HCT116 (cell line): ENCODE measurements at regions not wholly inside any gene's neighbourhood (a gene's known extent, or its start where the extent isn't known, plus 50 kb on each side); places are given as distances from the start of the nearest gene placed in this dataset.

Source experiments
- ATAC-seq: fragments of 200-7000 bp; cut with Tn5 transposase; 2 replicates; pipeline ENCODE4 v1.9.1; 2020; ENCODE audit warnings: mild to moderate bottlenecking, moderate library complexity
- BruUV-seq: library from RNA; stranded (reverse); fragments of 400-500 nt; replicated peaks from 2 replicates; lab custom pipeline; 2021; lab: Mats Ljungman, UMichigan
- CTCF ChIA-PET: fragments of 300-600 bp; sonication (Branson Sonifier 250); formaldehyde crosslinking; loops from one replicate; lab custom pipeline; 2021; ENCODE audit warnings: antibody characterized with exemption; lab: Charles Lee
- POLR2A ChIA-PET: fragments of 300-600, 350-600 bp; sonication (Branson Sonifier 250); formaldehyde crosslinking; loops from one replicate; lab custom pipeline; 2021; ENCODE audit warnings: antibody characterized with exemption; lab: Charles Lee
- RAD21 ChIA-PET, 2 experiments: fragments of 300-600 bp; sonication (Branson Sonifier 250); formaldehyde crosslinking; loops; one replicate each; lab custom pipeline; 2023; ENCODE audit warnings: low total read pairs in 2 of 2; ENCODE audit not compliant: uncharacterized antibody in 2 of 2, unreplicated experiment in 2 of 2, low non-redundant PET in 1 of 2; lab: Charles Lee
- DNase-seq: peaks from one replicate; pipeline ENCODE4 v3.0.0-alpha.2; 2010; ENCODE audit warnings: low read depth, low spot score
- H2AFZ ChIP-seq: fragments of 200-600 bp; shearing (Covaris generic), sonication (generic); 2 replicates; pipeline ENCODE4 v1.6.1; 2017; ENCODE audit warnings: low read depth, mixed run types, mixed read lengths, antibody characterized with exemption, low read length; ENCODE audit not compliant: poor library complexity, severe bottlenecking
- H3K27ac ChIP-seq: 2 replicates; pipeline ENCODE4 v1.5.1; 2012; ENCODE audit warnings: low read depth, low read length
- H3K27me3 ChIP-seq: fragments of 200-600 bp; sonication (generic); 2 replicates; pipeline ENCODE4 v1.6.1; 2016; ENCODE audit warnings: mixed run types, low read length, mixed read lengths; ENCODE audit not compliant: insufficient read depth
- H3K36me3 ChIP-seq, 2 experiments: fragments of 200-500 bp in 1 of 2; fragments of 200-600 bp in 1 of 2; sonication (Bioruptor generic) in 1 of 2; sonication (generic) in 1 of 2; 2 replicates each; pipeline versions ENCODE4 v1.5.1 to v1.6.1; 2014 to 2016; ENCODE audit warnings: low read length in 2 of 2, inconsistent platforms in 1 of 2, mixed read lengths in 1 of 2, mixed run types in 1 of 2; ENCODE audit not compliant: insufficient read depth in 2 of 2, control insufficient read depth in 1 of 2
- H3K4me1 ChIP-seq, 2 experiments: fragments of 200-600 bp in 1 of 2; sonication (generic) in 1 of 2; 2 replicates each; pipeline versions ENCODE4 v1.5.1 to v1.6.1; 2012 to 2017; ENCODE audit warnings: low read length in 2 of 2, inconsistent platforms in 1 of 2, mild to moderate bottlenecking in 1 of 2, mixed read lengths in 1 of 2, mixed run types in 1 of 2, moderate library complexity in 1 of 2; ENCODE audit not compliant: insufficient read depth in 2 of 2, control insufficient read depth in 1 of 2
- H3K4me2 ChIP-seq: fragments of 200-600 bp; sonication (generic); 2 replicates; pipeline ENCODE4 v1.6.1; 2017; ENCODE audit warnings: mixed run types, low read length, mixed read lengths
- H3K4me3 ChIP-seq, 2 experiments: fragments of 200-600 bp in 1 of 2; sonication (generic) in 1 of 2; replicated peaks in 1 of 2; 2 replicates each; pipeline ENCODE4 v1.5.1; 2011 to 2016; ENCODE audit warnings: low read length in 2 of 2, control low read depth in 1 of 2, low read depth in 1 of 2, mild to moderate bottlenecking in 1 of 2, mixed read lengths in 1 of 2, mixed run types in 1 of 2
- H3K79me2 ChIP-seq: fragments of 200-600 bp; sonication (generic); 2 replicates; pipeline ENCODE4 v1.6.1; 2017; ENCODE audit warnings: mild to moderate bottlenecking, mixed run types, low read length, moderate library complexity, mixed read lengths; ENCODE audit not compliant: insufficient read depth
- H3K9ac ChIP-seq: fragments of 200-600 bp; sonication (generic); 2 replicates; pipeline ENCODE4 v1.6.1; 2016; ENCODE audit warnings: low read length, mixed read lengths
- H3K9me2 ChIP-seq: fragments of 200-600 bp; sonication (generic), shearing (Covaris generic); 2 replicates; pipeline ENCODE4 v1.6.1; 2017; ENCODE audit warnings: mixed run types, mild to moderate bottlenecking, moderate library complexity; ENCODE audit not compliant: insufficient read depth
- H3K9me3 ChIP-seq, 2 experiments: fragments of 200-500 bp in 1 of 2; fragments of 200-600 bp in 1 of 2; sonication (Bioruptor generic) in 1 of 2; sonication (generic) in 1 of 2; 2 replicates each; pipeline ENCODE4 v1.6.1; 2014 to 2017; ENCODE audit warnings: low read length in 2 of 2, mixed read lengths in 2 of 2, inconsistent platforms in 1 of 2, low read depth in 1 of 2, mild to moderate bottlenecking in 1 of 2, mixed run types in 1 of 2, moderate library complexity in 1 of 2; ENCODE audit not compliant: control insufficient read depth in 1 of 2, insufficient read depth in 1 of 2
- H4K20me1 ChIP-seq: fragments of 200-600 bp; sonication (generic), shearing (Covaris generic); 2 replicates; pipeline ENCODE4 v1.6.1; 2017; ENCODE audit warnings: mixed run types, mild to moderate bottlenecking, moderate library complexity; ENCODE audit not compliant: insufficient read depth
- CBX3 ChIP-seq: IDR thresholded peaks from 2 replicates; pipeline ENCODE4 v1.6.1; 2012; ENCODE audit warnings: low read depth
- CEBPB ChIP-seq: IDR thresholded peaks from 2 replicates; pipeline ENCODE4 v1.6.1; 2012; ENCODE audit warnings: low read depth
- EGR1 ChIP-seq: IDR thresholded peaks from 2 replicates; pipeline ENCODE4 v1.6.1; 2012; ENCODE audit warnings: low read depth
- EZH2 ChIP-seq: fragments of 200-600 bp; sonication (generic); IDR thresholded peaks from 2 replicates; pipeline ENCODE4 v1.6.1; 2017; ENCODE audit warnings: antibody characterized with exemption, mixed run types
- FOSL1 ChIP-seq: IDR thresholded peaks from 2 replicates; pipeline ENCODE4 v1.6.1; 2012; ENCODE audit warnings: low read depth
- MAX ChIP-seq: IDR thresholded peaks from 2 replicates; pipeline ENCODE4 v1.6.1; 2012
- POLR2AphosphoS5 ChIP-seq: IDR thresholded peaks from 2 replicates; pipeline ENCODE4 v1.6.1; 2011; ENCODE audit warnings: mild to moderate bottlenecking, low read depth, low read length, moderate library complexity
- RAD21 ChIP-seq: IDR thresholded peaks from 2 replicates; pipeline ENCODE4 v1.6.1; 2012; ENCODE audit warnings: low read depth, mild to moderate bottlenecking
- SP1 ChIP-seq: IDR thresholded peaks from 2 replicates; pipeline ENCODE4 v1.6.1; 2012; ENCODE audit warnings: low read depth
- SRF ChIP-seq: IDR thresholded peaks from 2 replicates; pipeline ENCODE4 v1.6.1; 2012; ENCODE audit warnings: low read depth
- YY1 ChIP-seq: IDR thresholded peaks from 2 replicates; pipeline ENCODE4 v1.6.1; 2011; ENCODE audit warnings: low read length, low read depth, moderate library complexity, mild to moderate bottlenecking; ENCODE audit not compliant: insufficient replicate concordance; ENCODE audit errors: extremely low read depth
- ZFX ChIP-seq: fragments of 450-650 bp; IDR thresholded peaks from 2 replicates; pipeline ENCODE4 v1.6.1; 2017
- intact Hi-C: fragments of 100-400 bp; cut with micrococcal nuclease; formaldehyde crosslinking; loops from 2 replicates; pipeline ENCODE4 v1.10.0; 2022
- TF ChIP-seq, protein P1 (sequence below), 3 experiments: fragments of 200-600 bp in 1 of 3; sonication (generic) in 1 of 3; IDR thresholded peaks in 2 of 3; conservative IDR thresholded peaks in 1 of 3; 2 replicates each; pipeline ENCODE4 v1.5.1; 2012 to 2017; ENCODE audit warnings: low read depth in 2 of 3, low read length in 2 of 3, antibody characterized with exemption in 1 of 3, borderline replicate concordance in 1 of 3, control low read depth in 1 of 3, mild to moderate bottlenecking in 1 of 3, mixed read lengths in 1 of 3, mixed run types in 1 of 3, moderate library complexity in 1 of 3; ENCODE audit not compliant: insufficient read depth in 1 of 3
- TF ChIP-seq, protein P2 (sequence below): IDR thresholded peaks from 2 replicates; pipeline ENCODE4 v1.6.1; 2012; ENCODE audit warnings: low read depth

DNA sequence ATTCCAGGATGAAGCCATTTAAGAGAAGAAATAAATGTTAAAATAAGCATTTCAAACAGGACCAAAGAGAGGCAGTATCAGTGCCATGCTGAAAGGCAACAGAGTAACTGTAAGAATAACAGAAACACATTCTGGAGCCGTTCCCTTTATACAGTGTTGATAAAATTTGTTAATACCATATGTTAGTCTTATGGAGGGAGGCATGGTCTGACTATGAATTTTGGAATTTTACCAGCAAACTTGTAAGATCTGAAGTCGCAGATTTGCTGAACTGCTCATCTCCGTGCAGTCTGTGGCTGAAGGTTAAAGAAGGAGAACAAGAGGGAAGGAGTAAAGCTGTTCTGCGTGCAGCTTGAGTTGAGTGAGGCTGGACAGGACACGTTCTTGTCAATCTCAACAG is 508.4 kb downstream of the NFIB start:
- Histone ChIP-seq H2AFZ (no peak overlapping the region), H3K36me3 (no peaks in the 10 kb centered on the region), H3K27me3 (no peaks in the 10 kb centered on the region), H3K9me2 (no peaks in the 10 kb centered on the region), H3K4me2 (no peak overlapping the region), H3K9ac (no peak overlapping the region), H4K20me1 (no peaks in the 10 kb centered on the region), H3K4me3 (no peak overlapping the region), H3K9me3 (peaks cover 0 to 4% of the 10 kb centered on the region in 2 experiments; a peak in 1 of 4 replicates), H3K4me1 (no peaks in the 10 kb centered on the region), H3K27ac (no peak overlapping the region), H3K79me2 (no peaks in the 10 kb centered on the region)
- intact Hi-C loops = no loop called here
- RAD21 ChIA-PET = no interaction called here
- ATAC-seq (no peak), DNase-seq (no peak)
- CTCF ChIA-PET = no interaction called here
- POLR2A ChIA-PET = no interaction called here
- TF ChIP-seq RAD21 = no peak
- no peak for TF ChIP-seq ZFX
- no peak for TF ChIP-seq SRF
- no peak for TF ChIP-seq FOSL1
- TF ChIP-seq, protein P1, sequence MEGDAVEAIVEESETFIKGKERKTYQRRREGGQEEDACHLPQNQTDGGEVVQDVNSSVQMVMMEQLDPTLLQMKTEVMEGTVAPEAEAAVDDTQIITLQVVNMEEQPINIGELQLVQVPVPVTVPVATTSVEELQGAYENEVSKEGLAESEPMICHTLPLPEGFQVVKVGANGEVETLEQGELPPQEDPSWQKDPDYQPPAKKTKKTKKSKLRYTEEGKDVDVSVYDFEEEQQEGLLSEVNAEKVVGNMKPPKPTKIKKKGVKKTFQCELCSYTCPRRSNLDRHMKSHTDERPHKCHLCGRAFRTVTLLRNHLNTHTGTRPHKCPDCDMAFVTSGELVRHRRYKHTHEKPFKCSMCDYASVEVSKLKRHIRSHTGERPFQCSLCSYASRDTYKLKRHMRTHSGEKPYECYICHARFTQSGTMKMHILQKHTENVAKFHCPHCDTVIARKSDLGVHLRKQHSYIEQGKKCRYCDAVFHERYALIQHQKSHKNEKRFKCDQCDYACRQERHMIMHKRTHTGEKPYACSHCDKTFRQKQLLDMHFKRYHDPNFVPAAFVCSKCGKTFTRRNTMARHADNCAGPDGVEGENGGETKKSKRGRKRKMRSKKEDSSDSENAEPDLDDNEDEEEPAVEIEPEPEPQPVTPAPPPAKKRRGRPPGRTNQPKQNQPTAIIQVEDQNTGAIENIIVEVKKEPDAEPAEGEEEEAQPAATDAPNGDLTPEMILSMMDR (IDR thresholded peaks at IDR 0.05 in 2 of 3, conservative IDR thresholded peaks at IDR 0.05 in 1 of 3; ENCODE audit: borderline replicate concordance in 1 of 3, insufficient read depth in 1 of 3, low read depth in 2 of 3, low read length in 2 of 3) = no peak
- no peak for TF ChIP-seq EZH2
- TF ChIP-seq EGR1 = no peak
- TF ChIP-seq, protein P2, sequence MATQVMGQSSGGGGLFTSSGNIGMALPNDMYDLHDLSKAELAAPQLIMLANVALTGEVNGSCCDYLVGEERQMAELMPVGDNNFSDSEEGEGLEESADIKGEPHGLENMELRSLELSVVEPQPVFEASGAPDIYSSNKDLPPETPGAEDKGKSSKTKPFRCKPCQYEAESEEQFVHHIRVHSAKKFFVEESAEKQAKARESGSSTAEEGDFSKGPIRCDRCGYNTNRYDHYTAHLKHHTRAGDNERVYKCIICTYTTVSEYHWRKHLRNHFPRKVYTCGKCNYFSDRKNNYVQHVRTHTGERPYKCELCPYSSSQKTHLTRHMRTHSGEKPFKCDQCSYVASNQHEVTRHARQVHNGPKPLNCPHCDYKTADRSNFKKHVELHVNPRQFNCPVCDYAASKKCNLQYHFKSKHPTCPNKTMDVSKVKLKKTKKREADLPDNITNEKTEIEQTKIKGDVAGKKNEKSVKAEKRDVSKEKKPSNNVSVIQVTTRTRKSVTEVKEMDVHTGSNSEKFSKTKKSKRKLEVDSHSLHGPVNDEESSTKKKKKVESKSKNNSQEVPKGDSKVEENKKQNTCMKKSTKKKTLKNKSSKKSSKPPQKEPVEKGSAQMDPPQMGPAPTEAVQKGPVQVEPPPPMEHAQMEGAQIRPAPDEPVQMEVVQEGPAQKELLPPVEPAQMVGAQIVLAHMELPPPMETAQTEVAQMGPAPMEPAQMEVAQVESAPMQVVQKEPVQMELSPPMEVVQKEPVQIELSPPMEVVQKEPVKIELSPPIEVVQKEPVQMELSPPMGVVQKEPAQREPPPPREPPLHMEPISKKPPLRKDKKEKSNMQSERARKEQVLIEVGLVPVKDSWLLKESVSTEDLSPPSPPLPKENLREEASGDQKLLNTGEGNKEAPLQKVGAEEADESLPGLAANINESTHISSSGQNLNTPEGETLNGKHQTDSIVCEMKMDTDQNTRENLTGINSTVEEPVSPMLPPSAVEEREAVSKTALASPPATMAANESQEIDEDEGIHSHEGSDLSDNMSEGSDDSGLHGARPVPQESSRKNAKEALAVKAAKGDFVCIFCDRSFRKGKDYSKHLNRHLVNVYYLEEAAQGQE = no peak
- no peak for TF ChIP-seq CEBPB
- TF ChIP-seq YY1 = no peak
- TF ChIP-seq SP1 = no peak
- TF ChIP-seq MAX = no peak
- no peak for TF ChIP-seq CBX3
- TF ChIP-seq POLR2AphosphoS5 = no peak
- no TSS peak for BruUV-seq
